ENCODE measurements at regions not wholly inside any gene's neighbourhood (a gene's known extent, or its start where the extent isn't known, plus 50 kb on each side); places are given as distances from the start of the nearest gene placed in this dataset.

GRCh38 chr17:12296209-12296625, 275.5 kb downstream of the MAP2K4 start:
- DNase-seq: no peak

DNA sequence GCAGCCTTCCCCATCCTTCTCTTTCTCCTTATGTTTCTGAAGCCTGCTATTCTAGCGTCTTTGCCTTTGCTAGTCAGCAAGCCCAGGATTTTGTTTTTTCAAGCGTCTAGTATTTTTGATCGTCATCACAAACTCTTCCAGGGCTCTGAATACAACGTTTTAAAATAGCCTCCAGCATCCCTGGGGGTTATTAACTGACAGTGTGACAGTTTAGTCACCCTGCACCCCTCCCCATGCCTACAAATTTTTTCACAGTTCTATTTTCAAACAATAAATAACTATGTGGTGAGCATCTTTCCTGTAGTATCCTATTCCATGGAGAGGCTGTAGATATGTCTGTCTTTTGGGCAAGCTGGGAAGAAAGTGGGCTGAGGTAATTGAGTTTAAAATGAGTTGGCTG, 280.9 kb downstream of the MAP2K4 start:
- DNase-seq: no peak

- no peak for DNase-seq
Measured at GRCh38 chr17:12302711-12303110, 282.0 kb downstream of the MAP2K4 start.

DNA sequence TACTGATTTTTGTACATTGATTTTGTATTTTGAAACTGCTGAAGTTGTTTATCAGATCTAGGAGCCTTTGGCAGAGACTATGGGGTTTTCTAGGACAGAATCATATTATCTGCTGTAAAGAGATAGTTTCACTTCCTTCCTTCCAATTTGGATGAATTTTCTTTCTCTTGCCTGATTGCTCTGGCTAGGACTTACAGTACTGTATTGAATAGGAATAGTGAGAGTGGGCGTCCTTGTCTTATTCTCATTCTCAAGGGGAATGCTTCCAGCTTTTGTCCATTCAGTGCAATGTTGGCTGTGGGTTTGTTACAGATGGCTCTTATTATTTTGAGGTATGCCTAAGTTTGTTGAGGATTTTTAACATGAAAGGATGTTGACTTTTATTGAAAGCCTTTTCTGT, 290.1 kb downstream of the MAP2K4 start:
- DNase-seq: no peak

GRCh38 chr17:12312692-12313091, 292.0 kb downstream of the MAP2K4 start:
- no peak for DNase-seq

GRCh38 chr17:12313786-12314185, 293.1 kb downstream of the MAP2K4 start:
- DNase-seq: no peak

DNA sequence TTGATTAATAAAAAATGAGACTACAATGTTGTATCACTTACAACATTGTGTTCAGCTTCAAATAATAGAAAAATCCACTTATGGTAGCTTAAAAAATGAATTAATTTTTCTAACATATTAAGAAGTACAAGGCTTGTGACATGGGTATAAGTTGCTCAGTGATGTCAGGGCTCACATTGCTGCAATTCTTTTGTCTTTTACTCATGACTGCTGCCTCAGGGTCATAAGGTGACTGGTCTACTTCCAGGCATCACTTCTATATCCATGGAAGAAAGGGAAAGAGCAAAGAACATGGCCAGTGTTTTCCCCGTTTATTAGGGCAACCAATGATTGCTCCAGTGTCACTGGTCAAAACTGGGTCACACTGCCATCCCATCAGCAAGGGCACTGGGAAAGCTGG, 295.3 kb downstream of the MAP2K4 start:
- no peak for DNase-seq

DNA sequence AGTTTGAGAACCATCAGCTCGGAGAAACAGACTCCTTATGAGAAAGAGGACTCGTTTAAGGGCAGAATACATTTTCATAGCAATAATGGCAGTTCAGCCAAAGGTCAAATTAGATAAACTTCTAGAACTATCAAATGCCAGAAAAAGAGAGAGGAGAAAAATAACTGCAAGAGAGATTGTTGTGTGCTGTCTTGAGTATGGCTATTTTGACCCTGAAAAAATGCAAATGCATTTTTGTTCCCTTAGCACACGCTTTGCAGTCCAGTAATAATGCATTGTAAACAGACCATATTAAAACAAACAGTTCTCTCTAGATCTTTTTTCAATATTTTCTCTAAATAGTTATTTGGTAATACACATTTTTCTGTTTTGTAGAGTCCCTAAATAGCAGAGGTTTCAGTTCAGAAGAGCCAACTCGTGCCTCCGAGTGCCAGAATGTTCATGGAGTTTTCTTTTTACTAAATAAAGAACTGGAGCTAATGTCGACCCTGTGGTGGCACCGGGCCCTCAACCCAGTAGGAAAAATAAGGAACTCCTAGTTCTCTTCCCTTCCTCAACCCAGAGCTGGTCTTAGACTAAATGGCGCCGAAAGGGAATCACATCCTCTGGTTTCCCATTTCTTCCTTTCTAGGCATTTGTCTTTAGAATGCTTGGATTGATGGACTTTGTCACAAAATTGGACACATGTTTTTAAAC, 298.0 kb downstream of the MAP2K4 start:
- no peak for DNase-seq

- DNase-seq: no peak
Measured at GRCh38 chr17:12320286-12320685, 299.6 kb downstream of the MAP2K4 start.

DNA sequence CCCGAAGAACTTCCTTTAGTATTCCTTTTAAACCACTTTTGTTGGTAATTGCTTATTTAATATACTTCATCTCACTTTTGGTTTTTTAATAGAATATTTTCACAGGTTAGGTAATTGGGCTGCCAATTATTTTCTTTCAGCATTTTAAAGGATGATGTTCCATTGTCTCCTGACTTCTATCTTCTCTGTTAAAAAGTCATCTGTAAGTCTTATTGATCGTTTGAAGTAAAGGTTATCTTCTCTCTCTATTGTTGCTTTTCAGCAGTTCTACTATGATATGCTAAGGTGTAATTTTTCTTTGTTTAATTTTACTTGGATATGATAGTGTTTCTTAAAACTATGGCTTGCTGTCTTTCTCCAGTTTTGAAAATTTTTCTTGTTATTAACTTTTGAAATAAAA, 307.5 kb downstream of the MAP2K4 start:
- no peak for DNase-seq

- DNase-seq: no peak
Measured at GRCh38 chr17:12330456-12330855, 309.8 kb downstream of the MAP2K4 start.

- DNase-seq: no peak
Measured at GRCh38 chr17:12341328-12341727, 320.7 kb downstream of the MAP2K4 start.

DNA sequence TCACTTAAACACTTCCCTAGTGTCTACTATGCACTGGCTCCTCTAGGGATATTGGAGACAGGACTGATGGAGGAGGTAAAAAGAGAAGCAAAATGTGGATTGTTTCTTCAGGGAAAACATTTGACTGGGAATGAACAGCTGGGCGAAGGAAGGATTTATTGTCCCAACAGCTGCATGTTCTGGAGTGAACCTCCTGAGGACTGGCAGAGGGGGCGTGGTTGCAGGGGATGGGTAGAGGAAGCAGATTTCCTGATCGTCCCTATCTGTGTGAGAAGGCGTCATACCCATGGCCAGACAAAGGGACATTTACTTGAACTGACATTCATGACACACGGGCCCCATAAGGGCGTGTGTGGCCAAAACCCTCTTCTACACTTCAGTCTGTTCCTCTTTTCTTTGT, 321.5 kb downstream of the MAP2K4 start:
- no peak for DNase-seq

DNA sequence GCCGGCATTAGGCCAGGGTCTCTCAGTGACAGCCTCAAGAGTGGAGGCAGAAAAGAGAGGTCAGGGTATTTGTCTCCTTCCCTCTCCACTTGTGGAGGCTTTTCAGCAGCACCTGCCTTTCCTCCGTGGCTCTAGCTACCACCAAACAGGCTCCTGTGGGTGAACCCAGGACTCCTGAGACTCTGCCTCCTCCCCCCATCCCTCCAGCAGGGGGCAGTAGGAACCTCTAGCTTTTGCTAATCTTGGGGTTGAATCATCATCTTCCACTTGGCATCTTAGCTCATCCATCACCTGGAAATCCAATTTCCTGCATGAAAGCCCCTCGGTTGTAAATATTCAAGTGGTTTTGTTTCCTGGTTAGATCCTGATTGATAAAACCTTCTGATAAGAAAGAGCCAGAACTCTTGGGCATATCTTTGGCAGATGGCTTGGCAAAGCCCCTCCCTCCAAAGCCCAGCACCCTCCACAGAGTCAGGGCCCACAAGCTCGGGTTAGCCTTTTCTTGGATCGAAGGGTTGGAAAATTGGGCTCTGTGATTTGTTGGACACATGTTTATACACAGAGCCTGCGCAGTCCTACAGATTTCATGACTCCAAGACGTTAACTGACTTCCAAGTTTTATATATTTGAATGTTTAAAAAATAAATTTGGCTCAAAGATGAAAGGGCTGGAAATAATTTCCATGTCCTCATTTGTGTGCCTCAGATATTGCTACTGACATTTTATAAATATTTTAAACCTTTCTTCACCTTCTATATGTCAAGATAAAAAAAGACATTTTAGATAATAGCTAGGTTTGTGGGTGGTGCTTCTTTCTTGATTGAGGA, 322.1 kb downstream of the MAP2K4 start:
- DNase-seq: no peak

GRCh38 chr17:12348476-12348875, 317.2 kb upstream of the MYOCD start:
- no peak for DNase-seq

GRCh38 chr17:12349297-12349696, 316.4 kb upstream of the MYOCD start:
- DNase-seq: no peak

DNA sequence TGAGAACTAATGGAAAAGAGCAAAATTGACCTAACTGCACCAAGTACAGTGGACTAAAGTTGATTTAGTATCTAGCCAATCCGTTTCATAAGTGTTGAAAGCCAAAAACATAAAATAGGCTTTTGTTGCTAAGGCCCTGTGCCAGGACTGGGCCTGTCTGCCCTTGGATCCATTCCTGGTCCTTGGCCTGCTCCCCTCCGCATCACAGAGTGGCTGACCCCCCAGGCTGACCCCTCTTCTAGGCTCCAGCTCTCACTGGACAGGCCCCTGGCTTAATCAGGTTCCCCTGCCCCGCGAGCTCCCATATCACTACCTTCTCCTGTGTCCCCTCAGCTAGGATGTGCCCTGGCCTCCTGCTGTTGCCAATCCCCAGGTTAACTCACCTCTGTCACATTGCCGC, 313.6 kb upstream of the MYOCD start:
- DNase-seq: no peak

- DNase-seq: no peak
Measured at GRCh38 chr17:12357600-12357999, 308.1 kb upstream of the MYOCD start.

- DNase-seq: no peak
Measured at GRCh38 chr17:12358477-12358876, 307.2 kb upstream of the MYOCD start.

- no peak for DNase-seq
Measured at GRCh38 chr17:12362853-12363455, 302.7 kb upstream of the MYOCD start.

GRCh38 chr17:12365805-12366204, 299.9 kb upstream of the MYOCD start:
- DNase-seq: no peak

DNA sequence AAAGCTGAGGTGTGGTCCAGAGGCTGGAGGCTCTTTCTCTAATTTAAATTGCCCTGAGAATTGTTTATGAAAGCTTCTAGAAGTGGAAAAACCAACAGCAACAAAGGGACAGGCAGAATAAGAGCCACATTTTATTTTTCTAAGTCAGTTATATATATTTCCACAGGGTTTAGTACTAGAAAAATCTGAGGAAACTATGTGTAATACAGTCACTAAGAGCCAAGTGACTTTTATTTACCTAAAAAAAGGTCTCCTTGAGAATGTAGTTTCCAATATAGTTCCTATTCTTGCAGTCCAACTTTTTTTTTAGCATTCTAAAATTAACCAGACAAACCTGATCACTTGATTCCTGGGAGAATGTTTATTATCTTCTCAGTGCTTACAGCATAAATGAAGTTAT, 296.6 kb upstream of the MYOCD start:
- no peak for DNase-seq

- DNase-seq: no peak
Measured at GRCh38 chr17:12376276-12376675, 289.4 kb upstream of the MYOCD start.

DNA sequence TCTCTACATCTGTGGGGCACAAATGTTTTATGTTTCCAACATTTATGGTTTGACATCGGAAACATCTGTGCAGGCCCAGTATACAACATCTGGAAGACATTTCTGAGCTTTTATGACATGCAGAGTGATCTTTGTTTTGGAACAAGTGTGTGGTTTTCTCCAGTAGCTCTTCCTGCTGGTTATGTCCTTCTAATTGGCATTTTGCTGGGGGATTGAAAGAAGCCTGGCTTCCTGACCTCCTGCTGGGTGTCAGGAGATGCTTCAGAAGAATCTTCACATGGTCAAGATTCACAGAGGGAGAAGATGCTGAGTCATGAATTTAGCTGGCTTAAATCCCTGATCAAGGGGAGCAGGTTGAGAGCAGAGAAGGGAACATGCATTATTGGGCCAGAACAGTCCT, 279.5 kb upstream of the MYOCD start:
- no peak for DNase-seq
